ENCODE measurements at regions not wholly inside any gene's neighbourhood (a gene's known extent, or its start where the extent isn't known, plus 50 kb on each side); places are given as distances from the start of the nearest gene placed in this dataset.

DNA sequence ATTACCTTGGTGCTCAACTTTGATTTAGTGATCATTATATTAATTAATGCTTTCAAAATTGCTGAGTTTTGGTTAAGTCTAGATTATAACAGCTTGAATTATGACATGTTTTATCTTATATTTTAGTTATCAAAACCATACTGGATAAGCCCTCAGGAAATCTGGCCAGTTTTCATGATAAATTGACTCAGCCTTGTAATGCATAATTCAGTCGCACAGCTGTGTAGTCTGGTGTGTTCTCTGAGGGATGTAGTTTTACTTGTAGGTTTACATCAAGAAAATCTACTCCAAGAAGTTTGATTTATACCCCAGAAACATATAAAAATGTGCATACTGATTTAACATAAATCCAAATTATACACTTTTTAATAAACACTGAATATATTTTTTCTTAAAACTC is 477.5 kb downstream of the SPRY1 start:
- TF ChIP-seq, protein P1, sequence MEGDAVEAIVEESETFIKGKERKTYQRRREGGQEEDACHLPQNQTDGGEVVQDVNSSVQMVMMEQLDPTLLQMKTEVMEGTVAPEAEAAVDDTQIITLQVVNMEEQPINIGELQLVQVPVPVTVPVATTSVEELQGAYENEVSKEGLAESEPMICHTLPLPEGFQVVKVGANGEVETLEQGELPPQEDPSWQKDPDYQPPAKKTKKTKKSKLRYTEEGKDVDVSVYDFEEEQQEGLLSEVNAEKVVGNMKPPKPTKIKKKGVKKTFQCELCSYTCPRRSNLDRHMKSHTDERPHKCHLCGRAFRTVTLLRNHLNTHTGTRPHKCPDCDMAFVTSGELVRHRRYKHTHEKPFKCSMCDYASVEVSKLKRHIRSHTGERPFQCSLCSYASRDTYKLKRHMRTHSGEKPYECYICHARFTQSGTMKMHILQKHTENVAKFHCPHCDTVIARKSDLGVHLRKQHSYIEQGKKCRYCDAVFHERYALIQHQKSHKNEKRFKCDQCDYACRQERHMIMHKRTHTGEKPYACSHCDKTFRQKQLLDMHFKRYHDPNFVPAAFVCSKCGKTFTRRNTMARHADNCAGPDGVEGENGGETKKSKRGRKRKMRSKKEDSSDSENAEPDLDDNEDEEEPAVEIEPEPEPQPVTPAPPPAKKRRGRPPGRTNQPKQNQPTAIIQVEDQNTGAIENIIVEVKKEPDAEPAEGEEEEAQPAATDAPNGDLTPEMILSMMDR (conservative IDR thresholded peaks at IDR 0.05; ENCODE audit: low read length) = no peak
- Histone ChIP-seq H4K20me1 (ENCODE audit: insufficient read depth, low read length) (no peaks in the 10 kb centered on the region), H3K9me2 (ENCODE audit: insufficient read depth, low read length) (no peaks in the 10 kb centered on the region), H3K4me3 (ENCODE audit: low read depth, low read length, poor library complexity, severe bottlenecking) (no peak overlapping the region), H3K36me3 (ENCODE audit: insufficient read depth, low read length) (no peaks in the 10 kb centered on the region), H3K79me2 (ENCODE audit: insufficient read depth, low read depth, low read length) (no peaks in the 10 kb centered on the region), H3K27ac (ENCODE audit: low read depth, low read length, poor library complexity, severe bottlenecking) (no peak overlapping the region), H3K9me3 (ENCODE audit: low read length) (no peaks in the 10 kb centered on the region), H3K4me2 (ENCODE audit: low read length) (no peak overlapping the region), H2AFZ (ENCODE audit: low read length) (no peak overlapping the region), H3K4me1 (ENCODE audit: insufficient read depth, low read length, poor library complexity, severe bottlenecking) (no peaks in the 10 kb centered on the region)
- DNase-seq (ENCODE audit: low spot score) = no peak
- ChIA-PET CTCF (ENCODE audit: unreplicated experiment) (no interaction called here), POLR2A (no interaction called here)
- intact Hi-C loops (cut with micrococcal nuclease; ENCODE audit: unreplicated experiment) = no loop called here
- BruUV-seq (replicated peaks) = no TSS peak

DNA sequence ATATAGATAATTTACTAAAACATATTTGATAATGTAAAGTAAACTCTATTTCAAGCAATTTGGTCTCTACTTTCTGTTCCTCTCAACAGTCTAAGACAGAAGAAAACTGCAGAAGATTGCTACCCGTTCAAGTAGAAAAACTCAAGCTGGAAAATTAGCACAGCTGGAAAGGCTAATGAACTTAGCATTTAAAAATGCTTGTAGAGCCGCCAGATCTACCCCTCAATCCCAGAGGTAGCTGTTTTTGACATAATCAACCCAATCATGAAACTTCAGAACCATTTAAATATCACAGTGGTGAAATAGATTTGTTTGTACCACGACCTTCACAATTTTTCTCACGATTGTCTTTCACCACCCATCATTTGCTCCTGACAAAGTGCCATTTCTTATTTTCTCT is 479.5 kb downstream of the SPRY1 start:
- Histone ChIP-seq H3K4me1 (ENCODE audit: insufficient read depth, low read length, poor library complexity, severe bottlenecking) (no peaks in the 10 kb centered on the region), H3K4me2 (ENCODE audit: low read length) (no peak overlapping the region), H2AFZ (ENCODE audit: low read length) (no peak overlapping the region), H4K20me1 (ENCODE audit: insufficient read depth, low read length) (no peaks in the 10 kb centered on the region), H3K27ac (ENCODE audit: low read depth, low read length, poor library complexity, severe bottlenecking) (no peak overlapping the region), H3K36me3 (ENCODE audit: insufficient read depth, low read length) (no peaks in the 10 kb centered on the region), H3K79me2 (ENCODE audit: insufficient read depth, low read depth, low read length) (no peaks in the 10 kb centered on the region), H3K9me2 (ENCODE audit: insufficient read depth, low read length) (no peaks in the 10 kb centered on the region), H3K4me3 (ENCODE audit: low read depth, low read length, poor library complexity, severe bottlenecking) (no peak overlapping the region), H3K9me3 (ENCODE audit: low read length) (no peaks in the 10 kb centered on the region)
- intact Hi-C loops (cut with micrococcal nuclease; ENCODE audit: unreplicated experiment) = no loop called here
- no TSS peak for BruUV-seq (replicated peaks)
- POLR2A ChIA-PET = interaction anchor here (0.6 to 0.9 kb wide), 2 partner anchors 89 to 248 kb away, joined by 3 to 4 read pairs; no protein-coding TSS in a partner anchor
- TF ChIP-seq, protein P1 (conservative IDR thresholded peaks at IDR 0.05; ENCODE audit: low read length) = no peak
- TF ChIP-seq EZH2phosphoT487 (IDR thresholded peaks at IDR 0.05; ENCODE audit: borderline replicate concordance, low read depth, low read length) = no peak
- DNase-seq (ENCODE audit: low spot score) = no peak
- CTCF ChIA-PET (ENCODE audit: unreplicated experiment) = no interaction called here

DNA sequence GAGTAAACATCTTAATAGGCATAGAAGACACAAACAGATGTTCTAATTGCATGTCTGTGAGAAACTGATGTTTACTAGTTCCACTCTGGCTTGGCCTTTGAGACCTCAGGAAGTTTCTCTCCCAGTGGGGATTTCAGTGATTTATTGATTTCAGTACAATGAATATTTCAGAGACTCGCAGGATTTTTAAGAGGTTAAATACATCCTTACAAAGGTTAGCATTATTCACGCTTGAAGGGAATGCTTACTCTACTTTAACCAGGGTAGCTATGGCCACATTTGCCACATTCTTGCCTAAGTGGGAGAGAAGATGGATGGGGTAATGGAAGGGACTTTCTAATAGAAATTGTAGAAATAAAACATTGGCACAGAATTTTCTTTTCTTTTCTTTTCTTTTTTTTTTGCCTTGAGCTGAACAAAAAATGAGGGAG is 480.1 kb downstream of the SPRY1 start:
- H3K9me2 ChIP-seq (ENCODE audit: insufficient read depth, low read length) = no peaks in the 10 kb centered on the region
- H4K20me1 ChIP-seq (ENCODE audit: insufficient read depth, low read length) = no peaks in the 10 kb centered on the region
- H2AFZ ChIP-seq (ENCODE audit: low read length) = no peak overlapping the region
- no peaks in the 10 kb centered on the region for H3K36me3 ChIP-seq (ENCODE audit: insufficient read depth, low read length)
- no peak overlapping the region for H3K27ac ChIP-seq (ENCODE audit: low read depth, low read length, poor library complexity, severe bottlenecking)
- no peak overlapping the region for H3K4me2 ChIP-seq (ENCODE audit: low read length)
- ChIA-PET CTCF (ENCODE audit: unreplicated experiment) (no interaction called here), POLR2A (interaction anchor here (0.9 kb wide), 1 partner anchor 89 kb away, joined by 4 read pairs; no protein-coding TSS in a partner anchor)
- no TSS peak for BruUV-seq (replicated peaks)
- no peaks in the 10 kb centered on the region for H3K4me1 ChIP-seq (ENCODE audit: insufficient read depth, low read length, poor library complexity, severe bottlenecking)
- no peak overlapping the region for H3K4me3 ChIP-seq (ENCODE audit: low read depth, low read length, poor library complexity, severe bottlenecking)
- no peak for DNase-seq (ENCODE audit: low spot score)
- no peaks in the 10 kb centered on the region for H3K9me3 ChIP-seq (ENCODE audit: low read length)
- H3K79me2 ChIP-seq (ENCODE audit: insufficient read depth, low read depth, low read length) = no peaks in the 10 kb centered on the region
- intact Hi-C loops (cut with micrococcal nuclease; ENCODE audit: unreplicated experiment) = no loop called here
- no peak for TF ChIP-seq EZH2phosphoT487 (IDR thresholded peaks at IDR 0.05; ENCODE audit: borderline replicate concordance, low read depth, low read length)
- TF ChIP-seq, protein P1 (conservative IDR thresholded peaks at IDR 0.05; ENCODE audit: low read length) = no peak

All from OCI-LY7 (cell line).